IMR-90 (cell line): ENCODE measurements at regions not wholly inside any gene's neighbourhood (a gene's known extent, or its start where the extent isn't known, plus 50 kb on each side); places are given as distances from the start of the nearest gene placed in this dataset.

Source experiments
- ATAC-seq: fragments of 200-7000 bp; cut with Tn5 transposase; 2 replicates; pipeline ENCODE4 v1.9.1; 2020; ENCODE audit warnings: low read depth, mild to moderate bottlenecking, moderate library complexity
- BruUV-seq: library from RNA; stranded (reverse); fragments of 400-500 nt; replicated peaks from 2 replicates; lab custom pipeline; 2021; lab: Mats Ljungman, UMichigan
- CTCF ChIA-PET: fragments of 300-600 bp; formaldehyde crosslinking; extraction: SDS; loops from one replicate; lab custom pipeline; 2021; ENCODE audit warnings: antibody characterized with exemption; lab: Yijun Ruan, JAX
- POLR2A ChIA-PET: fragments of 300-600 bp; sonication (Branson Sonifier 250); formaldehyde crosslinking; loops from one replicate; lab custom pipeline; 2022; ENCODE audit warnings: antibody characterized with exemption; ENCODE audit not compliant: unreplicated experiment; lab: Charles Lee
- DNase-seq: peaks from one replicate; pipeline ENCODE4 v3.0.0; 2013
- H2AFZ ChIP-seq: replicated peaks from 2 replicates; pipeline ENCODE3; 2013; ENCODE audit warnings: low read length, mild to moderate bottlenecking; ENCODE audit not compliant: poor library complexity
- H2AK5ac ChIP-seq: 2 replicates; pipeline ENCODE4 v1.6.1; 2013; ENCODE audit warnings: low read depth, low read length, inconsistent platforms
- H2AK9ac ChIP-seq: replicated peaks from 2 replicates; pipeline ENCODE3; 2013; ENCODE audit warnings: mild to moderate bottlenecking, low read depth, low read length, moderate library complexity; ENCODE audit not compliant: poor library complexity
- H2BK120ac ChIP-seq: 2 replicates; pipeline ENCODE4 v1.6.1; 2013; ENCODE audit warnings: low read depth, low read length, inconsistent platforms
- H2BK15ac ChIP-seq: 3 replicates; pipeline ENCODE4 v1.6.1; 2013; ENCODE audit warnings: low read depth, low read length, inconsistent platforms
- H2BK20ac ChIP-seq: 2 replicates; pipeline ENCODE4 v1.6.1; 2013; ENCODE audit warnings: low read depth, mild to moderate bottlenecking, inconsistent platforms, low read length, moderate library complexity
- H2BK5ac ChIP-seq: 2 replicates; pipeline ENCODE4 v1.6.1; 2013; ENCODE audit warnings: mild to moderate bottlenecking, low read depth, low read length, inconsistent platforms; ENCODE audit not compliant: poor library complexity, severe bottlenecking
- H3K14ac ChIP-seq: replicated peaks from 2 replicates; pipeline ENCODE4 v1.6.1; 2013; ENCODE audit warnings: low read depth, low read length, inconsistent platforms
- H3K18ac ChIP-seq: 2 replicates; pipeline ENCODE4 v1.6.1; 2013; ENCODE audit warnings: low read depth, low read length, control low read depth
- H3K23ac ChIP-seq: 2 replicates; pipeline ENCODE4 v1.6.1; 2013; ENCODE audit warnings: low read depth, low read length, inconsistent platforms
- H3K27ac ChIP-seq: 2 replicates; pipeline ENCODE4 v1.5.1; 2013; ENCODE audit warnings: mild to moderate bottlenecking, control low read depth, low read length; ENCODE audit not compliant: insufficient read depth
- H3K27me3 ChIP-seq: 2 replicates; pipeline ENCODE4 v1.6.1; 2013; ENCODE audit warnings: low read length; ENCODE audit not compliant: control insufficient read depth, insufficient read depth
- H3K36me3 ChIP-seq: 2 replicates; pipeline ENCODE4 v1.6.1; 2013; ENCODE audit warnings: low read length, mixed read lengths; ENCODE audit not compliant: control insufficient read depth, insufficient read depth
- H3K4ac ChIP-seq: 2 replicates; pipeline ENCODE4 v1.6.1; 2013; ENCODE audit warnings: low read depth, low read length, inconsistent platforms
- H3K4me1 ChIP-seq: 2 replicates; pipeline ENCODE4 v1.6.1; 2013; ENCODE audit warnings: low read length, mixed read lengths; ENCODE audit not compliant: control insufficient read depth, insufficient read depth
- H3K4me2 ChIP-seq: 2 replicates; pipeline ENCODE4 v1.6.1; 2013; ENCODE audit warnings: low read depth, mild to moderate bottlenecking, control low read depth, low read length, moderate library complexity
- H3K4me3 ChIP-seq: 2 replicates; pipeline ENCODE4 v1.5.1; 2013; ENCODE audit warnings: low read depth, mild to moderate bottlenecking, control low read depth, low read length, moderate library complexity; ENCODE audit not compliant: insufficient read depth
- H3K56ac ChIP-seq: 2 replicates; pipeline ENCODE4 v1.6.1; 2013; ENCODE audit warnings: low read length, inconsistent platforms; ENCODE audit not compliant: insufficient read depth; ENCODE audit errors: extremely low read depth
- H3K79me1 ChIP-seq, 2 experiments: 2 replicates each; pipeline ENCODE4 v1.6.1; 2013; ENCODE audit warnings: low read length in 2 of 2, inconsistent platforms in 1 of 2, low read depth in 1 of 2
- H3K9ac ChIP-seq: 2 replicates; pipeline ENCODE4 v1.6.1; 2013; ENCODE audit warnings: low read depth, low read length, control low read depth
- H3K9me1 ChIP-seq: 2 replicates; pipeline ENCODE4 v1.6.1; 2013; ENCODE audit warnings: low read length, inconsistent platforms; ENCODE audit not compliant: insufficient read depth
- H3K9me3 ChIP-seq: 2 replicates; pipeline ENCODE4 v1.6.1; 2013; ENCODE audit warnings: low read length; ENCODE audit not compliant: control insufficient read depth, insufficient read depth
- H4K20me1 ChIP-seq: 2 replicates; pipeline ENCODE4 v1.6.1; 2013; ENCODE audit warnings: low read length, inconsistent platforms; ENCODE audit not compliant: insufficient read depth
- H4K5ac ChIP-seq: 2 replicates; pipeline ENCODE4 v1.6.1; 2013; ENCODE audit warnings: mild to moderate bottlenecking, low read depth, low read length, control low read depth
- H4K8ac ChIP-seq, 2 experiments: 2 replicates each; pipeline ENCODE4 v1.6.1; 2013; ENCODE audit warnings: low read depth in 2 of 2, low read length in 2 of 2, control low read depth in 1 of 2, inconsistent platforms in 1 of 2
- H4K91ac ChIP-seq: 2 replicates; pipeline ENCODE4 v1.6.1; 2013; ENCODE audit warnings: low read depth, low read length, inconsistent platforms; ENCODE audit not compliant: insufficient read depth
- BHLHE40 ChIP-seq: fragments of 150-350 bp; IDR thresholded peaks from 2 replicates; pipeline ENCODE4 v1.6.1; 2016; ENCODE audit warnings: mild to moderate bottlenecking, low read depth, low read length
- CEBPB ChIP-seq: IDR thresholded peaks from 2 replicates; pipeline ENCODE4 v1.6.1; 2012; ENCODE audit warnings: low read depth, low read length, improper control_type of control experiment
- CHD1 ChIP-seq: IDR thresholded peaks from 2 replicates; pipeline ENCODE4 v1.6.1; 2012; ENCODE audit warnings: low read depth, low read length, improper control_type of control experiment
- FOS ChIP-seq: fragments of 150-350 bp; IDR thresholded peaks from 2 replicates; pipeline ENCODE4 v1.6.1; 2016; ENCODE audit warnings: low read depth, low read length
- MAFK ChIP-seq: IDR thresholded peaks from 2 replicates; pipeline ENCODE4 v1.6.1; 2012; ENCODE audit warnings: low read depth, low read length, improper control_type of control experiment
- MAZ ChIP-seq: IDR thresholded peaks from 2 replicates; pipeline ENCODE4 v1.6.1; 2012; ENCODE audit warnings: low read depth, mild to moderate bottlenecking, low read length, improper control_type of control experiment, moderate library complexity, borderline replicate concordance
- POLR2A ChIP-seq: IDR thresholded peaks from 2 replicates; pipeline ENCODE4 v1.6.1; 2012; ENCODE audit warnings: mild to moderate bottlenecking, low read depth, low read length
- RAD21 ChIP-seq: IDR thresholded peaks from 2 replicates; pipeline ENCODE4 v1.6.1; 2012; ENCODE audit warnings: low read length, improper control_type of control experiment
- RCOR1 ChIP-seq: IDR thresholded peaks from 2 replicates; pipeline ENCODE4 v1.6.1; 2012; ENCODE audit warnings: mild to moderate bottlenecking, low read length, improper control_type of control experiment; ENCODE audit not compliant: insufficient replicate concordance
- RFX5 ChIP-seq: IDR thresholded peaks from 2 replicates; pipeline ENCODE4 v1.8.0; 2012; ENCODE audit warnings: low read depth, mild to moderate bottlenecking, low read length, moderate library complexity
- SMC3 ChIP-seq: fragments of 150-350 bp; IDR thresholded peaks from 2 replicates; pipeline ENCODE4 v1.6.1; 2016; ENCODE audit warnings: low read depth, mild to moderate bottlenecking, antibody characterized with exemption, low read length, moderate library complexity
- WGBS, 2 experiments: methylation state at CpG; one replicate each; pipeline versions ENCODE4 v1.1.5 to v1.1.7; 2013; ENCODE audit warnings: missing lambda C conversion rate in 2 of 2; ENCODE audit not compliant: insufficient read length in 1 of 2; ENCODE audit errors: extremely low coverage in 2 of 2; 5-methylcytosine and 5-hydroxymethylcytosine counted together
- dilution Hi-C: fragments of 300-500 bp; cut with HindIII; formaldehyde crosslinking; loops from one replicate; pipeline ENCODE4 v1.14.3; 2018; ENCODE audit warnings: low sequenced_read_pairs; ENCODE audit not compliant: unreplicated experiment
- in situ Hi-C: fragments of 300-500 bp; cut with MboI; formaldehyde crosslinking; loops from 3 replicates; pipeline ENCODE4 v1.14.3; 2019; ENCODE audit warnings: low sequenced_read_pairs, inconsistent platforms, mixed read lengths
- intact Hi-C: fragments of 100-400 bp; cut with micrococcal nuclease; formaldehyde crosslinking; loops from 2 replicates; pipeline ENCODE4 v1.10.0; 2022
- TF ChIP-seq, protein P1 (sequence below): fragments of 150-350 bp; IDR thresholded peaks from 2 replicates; pipeline ENCODE4 v1.6.1; 2016; ENCODE audit warnings: low read depth, mild to moderate bottlenecking, low read length, moderate library complexity, borderline replicate concordance
- TF ChIP-seq, protein P2 (sequence below): conservative IDR thresholded peaks from 2 replicates; pipeline ENCODE4 v1.5.1; 2012; ENCODE audit warnings: mild to moderate bottlenecking, low read depth, low read length, improper control_type of control experiment
- TF ChIP-seq, protein P3 (sequence below): fragments of 150-350 bp; IDR thresholded peaks from 2 replicates; pipeline ENCODE4 v1.6.1; 2017; ENCODE audit warnings: mild to moderate bottlenecking, antibody characterized with exemption, low read length, low read depth

DNA sequence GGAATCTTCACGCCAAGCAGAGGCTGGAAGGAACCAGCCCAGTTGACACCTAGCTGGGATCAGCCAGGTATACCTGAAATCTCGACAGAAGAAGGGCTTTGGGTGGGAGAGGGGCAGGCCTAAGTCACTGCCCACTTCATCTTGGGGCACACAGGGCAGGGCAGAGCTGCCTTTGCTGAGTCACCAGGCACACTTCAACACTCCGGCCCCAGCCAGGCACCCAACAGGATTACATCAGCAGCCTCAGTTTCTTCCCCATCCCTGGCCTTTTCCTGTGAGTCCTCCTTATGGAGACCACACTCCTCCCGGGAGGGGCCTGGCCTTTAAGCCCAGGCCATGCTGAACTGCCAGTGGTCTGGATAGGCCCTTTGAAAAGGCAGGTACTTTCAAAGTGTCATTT, 201.7 kb upstream of the HS6ST1 start:
- no peaks in the 10 kb centered on the region for H3K36me3 ChIP-seq
- ChIA-PET CTCF (no interaction called here), POLR2A (no interaction called here)
- 100% methylated on average over 1 of the region's 4 CpGs; no CpG with 5 or more reads in 1 of the 2 experiments for WGBS, 2 experiments
- H3K4me2 ChIP-seq, result no peak overlapping the region
- dilution Hi-C loops, result no loop called here
- intact Hi-C loops, result no loop called here
- H2BK20ac ChIP-seq, result no peak overlapping the region
- no peak overlapping the region for H3K56ac ChIP-seq
- H2AK5ac ChIP-seq, result no peak overlapping the region
- H2AFZ ChIP-seq, result no peak overlapping the region
- no peak overlapping the region for H3K14ac ChIP-seq
- no peaks in the 10 kb centered on the region for H4K20me1 ChIP-seq
- no peaks in the 10 kb centered on the region for H3K4me1 ChIP-seq
- no peak overlapping the region for H3K9ac ChIP-seq
- no TSS peak for BruUV-seq
- no peak overlapping the region for H2AK9ac ChIP-seq
- H3K27ac ChIP-seq, result no peak overlapping the region
- ATAC-seq, result no peak
- H4K8ac ChIP-seq, result no peak overlapping the region
- no peak overlapping the region for H3K4ac ChIP-seq
- no peak overlapping the region for H2BK120ac ChIP-seq
- H3K79me1 ChIP-seq, result no peaks in the 10 kb centered on the region
- no peaks in the 10 kb centered on the region; the same call in 1 of the 2 replicates for H3K9me3 ChIP-seq
- in situ Hi-C loops, result no loop called here
- no peak overlapping the region for H4K91ac ChIP-seq
- H3K23ac ChIP-seq, result no peak overlapping the region
- no peak overlapping the region for H2BK15ac ChIP-seq
- H3K4me3 ChIP-seq, result no peak overlapping the region
- DNase-seq, result no peak
- no peak overlapping the region for H4K5ac ChIP-seq
- no peak overlapping the region for H3K18ac ChIP-seq
- TF ChIP-seq FOS (no peak), MAFK (no peak), SMC3 (no peak), CEBPB (no peak), BHLHE40 (no peak), CHD1 (no peak), RCOR1 (no peak), RFX5 (no peak), POLR2A (no peak), MAZ (no peak), RAD21 (no peak)
- TF ChIP-seq, protein P1, sequence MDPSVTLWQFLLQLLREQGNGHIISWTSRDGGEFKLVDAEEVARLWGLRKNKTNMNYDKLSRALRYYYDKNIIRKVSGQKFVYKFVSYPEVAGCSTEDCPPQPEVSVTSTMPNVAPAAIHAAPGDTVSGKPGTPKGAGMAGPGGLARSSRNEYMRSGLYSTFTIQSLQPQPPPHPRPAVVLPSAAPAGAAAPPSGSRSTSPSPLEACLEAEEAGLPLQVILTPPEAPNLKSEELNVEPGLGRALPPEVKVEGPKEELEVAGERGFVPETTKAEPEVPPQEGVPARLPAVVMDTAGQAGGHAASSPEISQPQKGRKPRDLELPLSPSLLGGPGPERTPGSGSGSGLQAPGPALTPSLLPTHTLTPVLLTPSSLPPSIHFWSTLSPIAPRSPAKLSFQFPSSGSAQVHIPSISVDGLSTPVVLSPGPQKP, result no peak
- TF ChIP-seq, protein P2, sequence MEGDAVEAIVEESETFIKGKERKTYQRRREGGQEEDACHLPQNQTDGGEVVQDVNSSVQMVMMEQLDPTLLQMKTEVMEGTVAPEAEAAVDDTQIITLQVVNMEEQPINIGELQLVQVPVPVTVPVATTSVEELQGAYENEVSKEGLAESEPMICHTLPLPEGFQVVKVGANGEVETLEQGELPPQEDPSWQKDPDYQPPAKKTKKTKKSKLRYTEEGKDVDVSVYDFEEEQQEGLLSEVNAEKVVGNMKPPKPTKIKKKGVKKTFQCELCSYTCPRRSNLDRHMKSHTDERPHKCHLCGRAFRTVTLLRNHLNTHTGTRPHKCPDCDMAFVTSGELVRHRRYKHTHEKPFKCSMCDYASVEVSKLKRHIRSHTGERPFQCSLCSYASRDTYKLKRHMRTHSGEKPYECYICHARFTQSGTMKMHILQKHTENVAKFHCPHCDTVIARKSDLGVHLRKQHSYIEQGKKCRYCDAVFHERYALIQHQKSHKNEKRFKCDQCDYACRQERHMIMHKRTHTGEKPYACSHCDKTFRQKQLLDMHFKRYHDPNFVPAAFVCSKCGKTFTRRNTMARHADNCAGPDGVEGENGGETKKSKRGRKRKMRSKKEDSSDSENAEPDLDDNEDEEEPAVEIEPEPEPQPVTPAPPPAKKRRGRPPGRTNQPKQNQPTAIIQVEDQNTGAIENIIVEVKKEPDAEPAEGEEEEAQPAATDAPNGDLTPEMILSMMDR, result no peak
- TF ChIP-seq, protein P3, sequence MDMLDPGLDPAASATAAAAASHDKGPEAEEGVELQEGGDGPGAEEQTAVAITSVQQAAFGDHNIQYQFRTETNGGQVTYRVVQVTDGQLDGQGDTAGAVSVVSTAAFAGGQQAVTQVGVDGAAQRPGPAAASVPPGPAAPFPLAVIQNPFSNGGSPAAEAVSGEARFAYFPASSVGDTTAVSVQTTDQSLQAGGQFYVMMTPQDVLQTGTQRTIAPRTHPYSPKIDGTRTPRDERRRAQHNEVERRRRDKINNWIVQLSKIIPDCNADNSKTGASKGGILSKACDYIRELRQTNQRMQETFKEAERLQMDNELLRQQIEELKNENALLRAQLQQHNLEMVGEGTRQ, result no peak
- no peaks in the 10 kb centered on the region; the same call in 1 of the 2 replicates for H3K27me3 ChIP-seq
- no peak overlapping the region for H2BK5ac ChIP-seq
- no peaks in the 10 kb centered on the region for H3K9me1 ChIP-seq
